ENCODE measurements at regions not wholly inside any gene's neighbourhood (a gene's known extent, or its start where the extent isn't known, plus 50 kb on each side); places are given as distances from the start of the nearest gene placed in this dataset.

DNA sequence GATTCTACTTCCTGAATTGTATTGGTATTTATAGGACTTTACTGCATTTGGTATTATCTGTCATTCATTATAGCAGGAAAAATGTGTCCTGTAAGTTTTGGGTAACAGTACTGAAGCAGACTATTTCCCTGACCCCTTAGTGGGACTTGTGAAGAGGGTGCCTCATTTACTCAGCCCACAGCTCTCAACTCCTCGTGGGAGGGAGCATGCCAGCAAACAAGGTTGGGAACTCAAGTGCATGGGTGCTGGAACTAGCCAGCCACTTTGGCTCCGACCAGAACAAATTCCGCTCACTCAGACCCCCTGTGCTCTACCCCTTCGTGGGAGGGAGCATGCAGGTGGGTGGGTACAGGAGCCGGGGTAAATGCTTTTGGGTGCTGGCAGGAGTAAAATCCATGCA, 1773.5 kb upstream of the WWC1 start:
- POLR2A ChIA-PET: no interaction called here
- H3K27ac Mint-ChIP-seq: no peak overlapping the region

GRCh38 chr5:166523206-166523605, 1768.2 kb upstream of the WWC1 start:
- Mint-ChIP-seq H3K27ac (no peak overlapping the region), H3K4me1 (no peaks in the 10 kb centered on the region), H3K4me3 (no peak overlapping the region), H3K9me3 (peaks cover 0 to 31% (median 10%) of the 10 kb centered on the region in 9 donors), H3K27me3 (no peaks in the 10 kb centered on the region), H3K36me3 (no peaks in the 10 kb centered on the region)
- no peak for ATAC-seq
- no peak for DNase-seq
- POLR2A ChIA-PET: no interaction called here

More for the DNA sequence above, 1773.5 kb upstream of the WWC1 start:
- Mint-ChIP-seq H3K27me3 (no peaks in the 10 kb centered on the region), H3K4me3 (no peak overlapping the region), H3K9me3 (peaks cover 3 to 42% (median 12%) of the 10 kb centered on the region in 9 donors), H3K4me1 (no peaks in the 10 kb centered on the region), H3K36me3 (peaks cover 0 to 9% (median 0%) of the 10 kb centered on the region in 3 donors)
- ATAC-seq: no peak
- DNase-seq: no peak

DNA sequence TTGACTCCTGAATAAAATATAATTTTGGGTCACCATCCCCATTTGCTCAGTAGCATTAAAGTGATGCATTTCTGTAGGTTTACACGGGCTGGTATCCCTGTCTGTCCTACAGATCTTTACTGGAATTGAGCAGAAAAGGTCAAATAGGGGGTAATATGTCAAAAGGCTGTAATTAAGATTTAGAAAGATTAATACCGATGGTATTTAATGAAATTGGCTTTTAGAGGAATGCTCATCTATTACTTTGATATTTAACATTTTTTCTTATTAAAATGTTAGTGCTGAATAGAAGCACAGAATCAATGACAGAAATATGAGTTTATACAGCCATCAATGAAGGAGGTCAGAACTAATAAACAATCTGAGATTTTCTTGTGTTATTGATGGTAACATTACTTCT, 1762.2 kb upstream of the WWC1 start:
- Mint-ChIP-seq H3K9me3 (peaks cover 0 to 19% (median 5%) of the 10 kb centered on the region in 9 donors), H3K4me1 (no peaks in the 10 kb centered on the region), H3K27ac (no peak overlapping the region), H3K4me3 (no peak overlapping the region), H3K36me3 (no peaks in the 10 kb centered on the region), H3K27me3 (no peaks in the 10 kb centered on the region)
- DNase-seq (no peak), ATAC-seq (no peak)
- POLR2A ChIA-PET: no interaction called here

DNA sequence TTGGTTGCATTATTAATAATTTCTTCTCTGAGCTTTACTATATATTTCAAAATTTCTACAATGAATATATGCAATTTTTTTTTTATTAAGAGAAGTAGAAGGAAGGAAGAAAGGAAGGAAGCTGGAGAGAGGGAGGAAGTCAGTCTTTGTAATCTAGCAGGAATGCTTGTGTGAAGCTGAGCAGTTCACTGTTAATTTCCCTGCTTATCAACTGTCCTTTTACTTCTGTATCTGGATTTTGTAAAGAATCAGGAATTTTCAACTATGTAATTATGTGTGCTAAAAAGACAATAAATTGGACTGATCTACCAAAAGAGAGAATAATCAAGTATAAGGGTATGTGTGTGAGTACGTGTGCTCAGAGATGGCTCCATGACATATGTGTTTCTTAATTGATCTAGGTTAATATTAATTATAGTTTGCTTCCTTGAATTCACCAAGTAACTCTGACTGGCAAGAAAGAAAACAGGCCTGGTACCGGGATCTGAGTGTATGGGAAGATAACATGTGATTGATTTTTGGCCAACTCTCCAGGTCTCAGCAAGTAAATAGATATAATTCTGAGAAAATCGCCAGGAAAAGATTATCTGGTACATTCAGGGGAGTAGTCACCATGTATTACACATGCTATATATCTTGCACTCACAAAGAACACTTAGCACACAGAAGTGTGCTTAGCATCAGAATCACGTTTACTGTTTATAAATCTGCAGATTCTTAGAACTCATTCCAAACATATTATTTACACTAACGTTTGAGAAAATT, 1758.8 kb upstream of the WWC1 start:
- no peaks in the 10 kb centered on the region for H3K4me1 Mint-ChIP-seq
- DNase-seq: no peak
- no peaks in the 10 kb centered on the region for H3K27me3 Mint-ChIP-seq

GRCh38 chr5:166535641-166536040, 1755.8 kb upstream of the WWC1 start:
- H3K4me1 Mint-ChIP-seq: no peaks in the 10 kb centered on the region
- H3K4me3 Mint-ChIP-seq: no peak overlapping the region
- H3K9me3 Mint-ChIP-seq: peaks cover 0 to 26% (median 9%) of the 10 kb centered on the region in 9 donors
- no peaks in the 10 kb centered on the region for H3K27me3 Mint-ChIP-seq
- POLR2A ChIA-PET: no interaction called here
- DNase-seq (no peak), ATAC-seq (no peak)
- no peak overlapping the region for H3K27ac Mint-ChIP-seq
- H3K36me3 Mint-ChIP-seq: peaks cover 0 to 5% (median 0%) of the 10 kb centered on the region in 3 donors

More for the DNA sequence above, 1758.8 kb upstream of the WWC1 start:
- no peak for ATAC-seq
- Mint-ChIP-seq H3K9me3 (peaks cover 0 to 24% (median 5%) of the 10 kb centered on the region in 9 donors), H3K27ac (no peak overlapping the region), H3K36me3 (peaks cover 0 to 5% (median 0%) of the 10 kb centered on the region in 3 donors), H3K4me3 (no peak overlapping the region)
- POLR2A ChIA-PET: no interaction called here

GRCh38 chr5:166540156-166540555, 1751.3 kb upstream of the WWC1 start:
- no peak for ATAC-seq
- DNase-seq: no peak
- peaks cover 0 to 5% (median 0%) of the 10 kb centered on the region in 3 donors for H3K36me3 Mint-ChIP-seq
- POLR2A ChIA-PET: no interaction called here
- no peaks in the 10 kb centered on the region for H3K4me1 Mint-ChIP-seq
- H3K27me3 Mint-ChIP-seq: no peaks in the 10 kb centered on the region
- H3K4me3 Mint-ChIP-seq: no peak overlapping the region
- peaks cover 0 to 26% (median 10%) of the 10 kb centered on the region in 9 donors for H3K9me3 Mint-ChIP-seq
- no peak overlapping the region for H3K27ac Mint-ChIP-seq

DNA sequence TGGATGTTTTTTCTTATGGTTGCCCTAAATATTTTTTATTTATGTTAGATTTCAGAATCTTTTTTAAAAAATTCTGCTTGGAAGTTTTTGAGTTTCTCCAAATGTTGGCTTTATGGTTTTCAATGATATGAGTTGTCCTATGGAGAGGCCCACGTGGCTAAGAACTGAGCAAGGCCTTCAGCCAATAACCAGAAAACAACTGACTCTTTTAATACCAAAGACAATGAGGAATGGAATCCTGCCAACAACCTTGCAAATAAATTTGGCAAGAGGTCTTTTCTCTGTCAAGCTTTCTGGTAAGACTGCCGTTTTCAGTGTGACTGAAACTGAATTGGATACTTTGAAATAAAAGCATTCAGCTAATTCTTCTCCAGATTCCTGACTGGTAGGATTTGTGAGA, 1740.1 kb upstream of the WWC1 start:
- POLR2A ChIA-PET: no interaction called here
- no peak for DNase-seq
- Mint-ChIP-seq H3K4me1 (no peaks in the 10 kb centered on the region), H3K36me3 (no peaks in the 10 kb centered on the region), H3K9me3 (peaks cover 0 to 29% (median 9%) of the 10 kb centered on the region in 9 donors), H3K27me3 (no peaks in the 10 kb centered on the region), H3K4me3 (no peak overlapping the region), H3K27ac (no peak overlapping the region)
- no peak for ATAC-seq

DNA sequence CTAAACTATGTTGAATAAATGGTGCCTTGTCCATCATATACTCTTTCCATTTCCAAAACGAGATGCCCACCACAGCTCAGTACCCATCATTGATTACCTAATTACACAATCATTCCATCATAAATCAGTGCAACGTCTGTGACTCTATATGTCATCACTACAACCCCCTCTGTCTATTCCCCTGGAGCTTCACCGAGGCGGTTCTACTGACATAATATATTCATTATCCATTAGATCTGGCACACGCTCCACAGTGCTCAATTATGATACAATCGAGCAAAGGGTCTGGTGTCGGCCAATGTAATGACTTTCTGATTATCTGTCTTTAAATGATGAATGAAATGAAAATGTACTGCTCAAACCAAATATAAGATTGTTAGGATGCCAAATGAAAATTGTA, 1737.7 kb upstream of the WWC1 start:
- no peak for DNase-seq
- POLR2A ChIA-PET: no interaction called here
- ATAC-seq: no peak
- Mint-ChIP-seq H3K9me3 (peaks cover 0 to 25% (median 13%) of the 10 kb centered on the region in 9 donors), H3K4me1 (no peaks in the 10 kb centered on the region), H3K27me3 (no peaks in the 10 kb centered on the region), H3K36me3 (no peaks in the 10 kb centered on the region), H3K27ac (no peak overlapping the region), H3K4me3 (no peak overlapping the region)

GRCh38 chr5:166561759-166562158, 1729.7 kb upstream of the WWC1 start:
- Mint-ChIP-seq H3K27ac (no peak overlapping the region), H3K27me3 (no peaks in the 10 kb centered on the region), H3K9me3 (peaks cover 0 to 26% (median 17%) of the 10 kb centered on the region in 9 donors), H3K4me3 (no peak overlapping the region), H3K4me1 (no peaks in the 10 kb centered on the region), H3K36me3 (peaks cover 0 to 3% (median 0%) of the 10 kb centered on the region in 3 donors)
- DNase-seq (no peak), ATAC-seq (no peak)
- POLR2A ChIA-PET: no interaction called here

DNA sequence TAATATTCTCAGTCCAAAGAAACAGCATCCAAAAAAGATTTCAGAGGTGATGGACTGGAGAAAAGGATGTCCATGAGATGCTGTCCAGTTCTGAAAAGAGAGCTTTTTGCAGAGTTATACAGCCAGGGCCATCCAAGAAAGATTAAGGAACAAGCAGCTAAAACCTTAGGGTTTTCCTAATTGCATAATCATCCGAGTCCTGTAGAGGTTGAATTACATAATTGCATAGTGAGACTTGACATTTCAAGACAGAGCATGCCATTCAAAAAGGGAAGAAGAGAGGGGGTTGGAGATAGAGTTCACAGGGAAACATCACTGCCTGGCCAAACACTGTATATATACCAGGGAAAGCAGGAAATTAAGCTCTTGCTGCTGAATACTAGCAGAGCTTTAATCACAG, 1729.2 kb upstream of the WWC1 start:
- POLR2A ChIA-PET: no interaction called here
- Mint-ChIP-seq H3K9me3 (peaks cover 0 to 25% (median 17%) of the 10 kb centered on the region in 9 donors), H3K27ac (no peak overlapping the region), H3K4me3 (no peak overlapping the region), H3K4me1 (no peaks in the 10 kb centered on the region), H3K27me3 (no peaks in the 10 kb centered on the region), H3K36me3 (peaks cover 0 to 3% (median 0%) of the 10 kb centered on the region in 3 donors)
- ATAC-seq: no peak
- DNase-seq: no peak

DNA sequence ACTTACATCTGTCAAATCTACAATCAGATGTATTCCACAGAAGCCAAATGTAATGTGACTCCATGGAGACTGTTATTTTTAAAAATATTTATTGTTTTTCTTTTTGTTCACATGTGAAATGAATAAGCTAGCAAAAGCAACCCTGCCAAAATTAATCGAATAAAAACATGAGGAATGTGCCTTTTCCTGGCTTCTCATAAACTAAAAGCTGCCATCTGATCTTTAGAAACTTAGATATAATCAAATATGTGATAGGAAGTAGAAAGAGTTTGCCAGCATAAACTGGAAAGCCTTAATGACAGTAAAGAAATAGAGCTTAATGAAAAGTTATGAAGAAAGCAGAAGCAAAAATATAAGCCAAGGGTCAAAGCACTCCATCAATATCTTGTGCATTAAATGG, 1724.7 kb upstream of the WWC1 start:
- H3K9me3 Mint-ChIP-seq: peaks cover 3 to 24% (median 9%) of the 10 kb centered on the region in 9 donors
- H3K27me3 Mint-ChIP-seq: no peaks in the 10 kb centered on the region
- no peak overlapping the region for H3K4me3 Mint-ChIP-seq
- H3K4me1 Mint-ChIP-seq: no peaks in the 10 kb centered on the region
- no peak overlapping the region for H3K27ac Mint-ChIP-seq
- POLR2A ChIA-PET: no interaction called here
- DNase-seq (no peak), ATAC-seq (no peak)
- H3K36me3 Mint-ChIP-seq: peaks cover 0 to 9% (median 0%) of the 10 kb centered on the region in 3 donors

GRCh38 chr5:166570865-166571264, 1720.6 kb upstream of the WWC1 start:
- H3K9me3 Mint-ChIP-seq: peaks cover 0 to 43% (median 16%) of the 10 kb centered on the region in 9 donors
- H3K36me3 Mint-ChIP-seq: peaks cover 0 to 6% (median 0%) of the 10 kb centered on the region in 3 donors
- no peak overlapping the region for H3K4me3 Mint-ChIP-seq
- ATAC-seq (no peak), DNase-seq (no peak)
- no peak overlapping the region for H3K27ac Mint-ChIP-seq
- H3K27me3 Mint-ChIP-seq: no peaks in the 10 kb centered on the region
- POLR2A ChIA-PET: no interaction called here
- H3K4me1 Mint-ChIP-seq: no peaks in the 10 kb centered on the region

- DNase-seq (no peak), ATAC-seq (no peak)
- no peak overlapping the region for H3K4me3 Mint-ChIP-seq
- peaks cover 0 to 43% (median 17%) of the 10 kb centered on the region in 9 donors for H3K9me3 Mint-ChIP-seq
- no peaks in the 10 kb centered on the region for H3K4me1 Mint-ChIP-seq
- peaks cover 0 to 6% (median 0%) of the 10 kb centered on the region in 3 donors for H3K36me3 Mint-ChIP-seq
- POLR2A ChIA-PET: no interaction called here
- no peak overlapping the region for H3K27ac Mint-ChIP-seq
- H3K27me3 Mint-ChIP-seq: no peaks in the 10 kb centered on the region
Measured at GRCh38 chr5:166571668-166572067, 1719.8 kb upstream of the WWC1 start.

DNA sequence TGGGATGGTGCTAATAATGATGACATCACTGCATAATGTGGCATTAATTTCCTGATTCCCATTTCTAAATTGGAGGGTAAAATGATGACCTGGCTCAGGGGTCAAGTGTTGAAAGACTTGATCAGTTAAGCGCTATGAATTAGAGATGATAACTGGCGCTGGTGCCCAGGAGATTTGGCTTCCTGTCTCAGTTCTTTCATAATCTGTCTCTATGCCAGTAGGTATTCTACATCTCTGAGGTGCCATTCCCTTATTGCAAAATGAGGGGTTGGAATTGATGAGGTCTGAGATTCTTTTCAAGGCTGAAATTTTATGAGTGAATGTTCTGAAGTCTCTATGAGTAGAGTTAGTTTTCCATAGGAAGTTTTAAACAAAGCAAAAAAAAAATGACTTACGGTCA, 1715.1 kb upstream of the WWC1 start:
- Mint-ChIP-seq H3K27me3 (no peaks in the 10 kb centered on the region), H3K36me3 (no peaks in the 10 kb centered on the region), H3K4me1 (no peaks in the 10 kb centered on the region), H3K27ac (no peak overlapping the region), H3K4me3 (no peak overlapping the region), H3K9me3 (peaks cover 0 to 32% (median 14%) of the 10 kb centered on the region in 9 donors)
- no peak for DNase-seq
- POLR2A ChIA-PET: no interaction called here
- ATAC-seq: no peak
